ENCODE measurements at regions not wholly inside any gene's neighbourhood (a gene's known extent, or its start where the extent isn't known, plus 50 kb on each side); places are given as distances from the start of the nearest gene placed in this dataset.

DNA sequence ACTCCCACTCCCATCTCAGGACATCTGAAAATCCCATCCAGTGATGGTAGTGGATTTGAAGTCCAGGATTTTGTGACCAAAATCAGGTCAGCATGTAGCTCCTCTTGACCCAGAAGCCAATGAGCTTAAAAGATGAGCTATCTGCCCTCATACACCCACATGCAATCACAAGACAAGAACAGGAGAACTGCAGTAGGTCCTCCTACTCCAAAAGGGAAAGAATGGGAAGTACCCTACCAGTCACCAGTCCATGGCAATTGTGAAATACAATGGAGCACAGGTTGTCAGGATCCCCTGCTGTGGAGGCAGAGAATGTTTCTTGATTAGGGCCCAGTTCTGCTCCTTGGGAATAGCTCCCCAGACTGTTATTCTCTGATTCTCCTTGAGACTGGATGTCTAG lies 347.3 kb upstream of the CNR1 start:
- no peak for TF ChIP-seq EZH2 (IDR thresholded peaks at IDR 0.05; ENCODE audit: insufficient read depth, poor library complexity, severe bottlenecking)
- no peak for TF ChIP-seq EZH2phosphoT487 (IDR thresholded peaks at IDR 0.05; ENCODE audit: insufficient read depth, low read depth)
